HUES6 (cell line): ENCODE measurements at regions not wholly inside any gene's neighbourhood (a gene's known extent, or its start where the extent isn't known, plus 50 kb on each side); places are given as distances from the start of the nearest gene placed in this dataset.

ENCODE experiments used
- H3K27ac ChIP-seq: 2 replicates; pipeline ENCODE4 v1.7.0; 2013; ENCODE audit warnings: low read depth, mild to moderate bottlenecking, low read length, inconsistent platforms
- H3K27me3 ChIP-seq: 2 replicates; pipeline ENCODE4 v1.6.1; 2013; ENCODE audit warnings: low read length; ENCODE audit not compliant: control insufficient read depth, insufficient read depth
- H3K36me3 ChIP-seq: 2 replicates; pipeline ENCODE4 v1.6.1; 2013; ENCODE audit warnings: low read length; ENCODE audit not compliant: control insufficient read depth, insufficient read depth
- H3K4me1 ChIP-seq: 2 replicates; pipeline ENCODE4 v1.6.1; 2013; ENCODE audit warnings: low read length; ENCODE audit not compliant: control insufficient read depth, insufficient read depth
- H3K4me3 ChIP-seq: 2 replicates; pipeline ENCODE4 v1.5.1; 2013; ENCODE audit warnings: low read depth, low read length
- H3K9ac ChIP-seq: one replicate; pipeline ENCODE4 v1.6.1; 2013; ENCODE audit warnings: mild to moderate bottlenecking, low read length
- H3K9me3 ChIP-seq: 2 replicates; pipeline ENCODE4 v1.6.1; 2013; ENCODE audit warnings: low read depth, low read length; ENCODE audit not compliant: control insufficient read depth, insufficient read depth

DNA sequence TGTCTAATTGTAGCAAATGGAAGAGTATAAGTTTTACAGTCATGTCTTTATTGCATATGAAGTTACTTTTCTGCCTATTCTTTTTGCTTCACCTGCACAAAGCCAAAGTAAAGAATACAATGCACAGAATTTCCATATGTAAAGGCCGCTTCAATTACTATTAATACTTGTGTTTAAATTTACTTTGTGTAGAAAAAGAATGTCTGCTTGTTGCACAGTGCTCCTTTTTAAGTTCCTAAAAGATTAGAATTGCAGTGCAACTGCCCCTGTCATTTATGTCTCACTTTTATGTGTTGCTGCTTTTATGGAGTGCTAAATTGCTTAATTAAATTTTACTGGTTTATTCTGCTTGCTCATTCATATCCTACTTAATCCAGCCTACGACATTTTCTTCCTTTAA is 830.5 kb downstream of the PDHA2 start:
- Histone ChIP-seq H3K27me3 (no peaks in the 10 kb centered on the region), H3K36me3 (no peaks in the 10 kb centered on the region), H3K9me3 (no peaks in the 10 kb centered on the region), H3K9ac (no peak overlapping the region), H3K4me3 (no peak overlapping the region), H3K27ac (no peak overlapping the region), H3K4me1 (no peaks in the 10 kb centered on the region)

DNA sequence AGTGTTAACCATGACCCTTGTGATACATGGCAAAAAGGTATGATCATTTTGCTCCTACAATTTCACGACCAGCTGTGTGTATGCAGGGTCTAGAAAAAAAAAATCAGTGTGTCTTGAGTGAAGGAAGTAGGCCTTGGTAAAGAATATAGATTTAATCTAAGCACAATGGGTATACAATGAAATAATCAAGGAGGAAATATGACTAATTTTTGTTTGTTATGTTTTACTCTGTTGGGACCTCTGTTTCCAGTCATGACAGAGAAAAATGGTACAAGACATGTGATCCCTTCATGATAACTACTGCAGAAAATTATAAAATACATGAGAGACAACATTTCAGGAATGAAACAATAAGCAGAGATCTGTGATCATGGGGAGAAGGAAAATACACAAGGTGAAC is 835.5 kb downstream of the PDHA2 start:
- H3K4me3 ChIP-seq = no peak overlapping the region

DNA sequence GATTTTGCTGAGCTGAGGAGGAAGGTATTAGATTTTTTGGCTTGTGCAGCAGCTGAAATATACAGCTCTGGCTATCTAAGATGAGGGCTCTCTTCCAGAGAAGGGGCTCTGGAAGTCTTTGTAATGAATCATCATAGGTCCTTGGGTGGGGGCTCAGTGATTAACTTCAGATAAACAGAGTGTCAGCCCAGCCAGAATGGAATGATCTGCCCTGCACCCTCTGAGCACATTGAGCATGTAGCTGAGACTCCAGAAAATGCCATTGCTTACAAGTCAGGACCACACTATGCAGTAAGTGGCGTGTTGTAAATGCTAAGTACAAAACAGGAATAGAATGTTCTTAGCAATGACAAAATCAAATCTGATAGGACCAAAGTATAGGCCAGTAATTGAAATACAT is 836.0 kb downstream of the PDHA2 start:
- Histone ChIP-seq H3K4me1 (no peaks in the 10 kb centered on the region), H3K9me3 (no peaks in the 10 kb centered on the region), H3K4me3 (no peak overlapping the region), H3K9ac (no peak overlapping the region), H3K36me3 (no peaks in the 10 kb centered on the region), H3K27me3 (no peaks in the 10 kb centered on the region), H3K27ac (no peak overlapping the region)

More for the DNA sequence above, 835.5 kb downstream of the PDHA2 start:
- no peaks in the 10 kb centered on the region for H3K36me3 ChIP-seq
- no peaks in the 10 kb centered on the region for H3K4me1 ChIP-seq
- H3K9ac ChIP-seq = no peak overlapping the region
- no peak overlapping the region for H3K27ac ChIP-seq
- H3K9me3 ChIP-seq = no peaks in the 10 kb centered on the region
- no peaks in the 10 kb centered on the region for H3K27me3 ChIP-seq

DNA sequence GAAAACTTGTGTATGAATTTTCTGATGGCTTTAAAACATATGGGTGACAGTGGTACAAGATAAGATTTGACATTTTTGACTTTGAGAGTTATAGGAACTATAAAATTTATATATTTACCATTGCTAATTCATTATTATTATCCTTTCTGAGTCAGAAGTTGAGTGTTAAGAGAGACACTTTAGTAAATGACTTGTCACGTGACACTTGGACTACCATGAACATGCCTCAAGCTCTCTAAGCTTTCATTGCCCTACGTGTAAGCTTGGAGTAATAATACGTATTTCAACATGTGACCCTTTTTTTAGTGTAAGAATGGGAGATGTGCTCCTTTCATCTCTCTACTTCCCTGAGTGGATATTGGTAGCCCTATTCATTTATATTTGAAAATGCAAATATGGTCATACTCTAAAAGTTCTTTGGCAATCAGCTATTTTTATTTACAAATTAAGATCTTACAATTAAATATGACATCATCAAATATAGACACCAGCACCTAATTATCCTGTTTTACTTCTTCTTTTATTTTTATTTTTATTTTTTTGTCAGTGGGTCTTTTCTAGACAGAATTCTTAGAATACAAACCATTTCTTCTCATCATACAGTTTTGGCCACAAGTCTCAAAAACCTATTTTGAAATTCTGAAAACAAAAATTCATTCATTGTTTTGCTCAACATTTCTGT is 837.0 kb downstream of the PDHA2 start:
- Histone ChIP-seq H3K27ac (no peak overlapping the region), H3K9ac (no peak overlapping the region), H3K9me3 (no peaks in the 10 kb centered on the region), H3K27me3 (no peaks in the 10 kb centered on the region), H3K4me1 (no peaks in the 10 kb centered on the region), H3K4me3 (no peak overlapping the region), H3K36me3 (no peaks in the 10 kb centered on the region)

DNA sequence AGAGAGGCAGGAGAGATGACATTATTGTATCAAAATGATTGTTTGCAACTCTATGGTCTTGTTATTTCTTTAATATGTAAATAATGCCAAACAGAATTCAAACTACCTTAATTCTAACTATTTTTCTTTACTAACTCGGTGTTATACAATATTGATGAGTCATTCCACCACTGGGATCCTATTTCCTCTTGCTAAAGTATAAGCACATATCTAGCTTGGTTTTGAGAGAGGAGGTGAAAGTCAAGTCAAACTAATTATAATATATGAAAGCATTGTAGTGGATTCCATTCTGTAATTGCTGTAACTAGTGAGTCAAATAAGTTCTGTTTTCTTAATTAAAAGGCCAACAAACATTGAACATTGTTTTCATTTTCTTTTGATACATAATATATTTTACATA is 837.6 kb downstream of the PDHA2 start:
- Histone ChIP-seq H3K36me3 (no peaks in the 10 kb centered on the region), H3K9ac (no peak overlapping the region), H3K9me3 (no peaks in the 10 kb centered on the region), H3K27me3 (no peaks in the 10 kb centered on the region), H3K4me3 (no peak overlapping the region), H3K4me1 (no peaks in the 10 kb centered on the region), H3K27ac (no peak overlapping the region)

DNA sequence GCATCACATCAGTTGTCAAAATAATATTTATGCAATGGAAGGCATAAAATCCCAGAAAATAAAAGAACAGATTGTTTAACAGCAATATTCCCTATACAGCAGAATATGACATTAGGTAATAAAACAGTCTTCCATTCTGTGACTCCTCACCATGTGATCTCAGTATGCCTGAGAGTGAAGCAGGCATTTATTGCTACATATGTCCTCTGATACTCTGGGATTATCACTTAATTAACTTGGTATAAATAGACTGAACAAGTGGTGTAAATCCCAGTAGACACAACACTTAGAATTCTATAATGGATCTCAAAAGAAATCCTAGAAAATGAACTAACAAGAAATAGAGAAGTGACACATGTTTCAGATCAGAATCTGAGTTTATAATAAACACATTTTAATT is 841.3 kb downstream of the PDHA2 start:
- no peaks in the 10 kb centered on the region for H3K36me3 ChIP-seq
- H3K9ac ChIP-seq = no peak overlapping the region
- no peaks in the 10 kb centered on the region for H3K27me3 ChIP-seq
- no peaks in the 10 kb centered on the region for H3K4me1 ChIP-seq
- H3K27ac ChIP-seq = no peak overlapping the region
- H3K4me3 ChIP-seq = no peak overlapping the region
- H3K9me3 ChIP-seq = no peaks in the 10 kb centered on the region

DNA sequence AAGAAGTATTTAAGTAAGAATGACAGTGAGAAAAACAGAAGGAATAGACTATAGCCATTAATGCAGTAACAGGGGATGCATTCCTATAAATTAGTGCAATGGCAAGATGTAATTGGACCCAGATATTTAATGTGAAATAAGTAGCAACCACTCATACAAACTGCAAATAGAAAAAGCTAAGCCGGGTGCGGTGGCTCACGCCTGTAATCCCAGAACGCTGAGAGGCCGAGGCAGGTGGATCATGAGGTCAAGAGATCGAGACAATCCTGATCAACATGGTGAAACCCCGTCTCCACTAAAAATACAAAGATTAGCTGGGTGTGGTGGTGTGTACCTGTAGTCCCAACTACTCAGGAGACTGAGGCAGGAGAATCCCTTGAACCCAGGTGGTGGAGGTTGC is 845.8 kb downstream of the PDHA2 start:
- Histone ChIP-seq H3K4me1 (no peaks in the 10 kb centered on the region), H3K9me3 (no peaks in the 10 kb centered on the region), H3K4me3 (no peak overlapping the region), H3K27ac (no peak overlapping the region), H3K27me3 (no peaks in the 10 kb centered on the region), H3K9ac (no peak overlapping the region), H3K36me3 (no peaks in the 10 kb centered on the region)

DNA sequence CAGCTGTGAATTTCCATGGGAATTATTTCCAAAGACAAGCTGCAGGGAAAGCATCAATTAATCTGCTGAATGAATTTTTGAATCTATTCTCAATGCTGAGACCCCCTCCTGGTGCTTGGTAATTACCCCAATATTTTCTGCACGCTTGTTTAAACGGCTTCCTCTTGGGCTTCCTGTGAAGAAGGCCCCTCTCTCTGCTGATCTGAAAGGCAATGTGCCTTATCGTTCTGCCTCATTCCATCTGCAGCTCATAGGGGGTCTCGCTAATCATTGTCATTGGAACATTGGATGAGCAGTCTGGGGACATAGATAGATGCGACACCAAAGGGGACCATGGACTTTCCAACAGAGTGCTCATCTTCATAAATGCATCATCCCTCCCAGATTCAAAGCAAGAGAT is 851.6 kb downstream of the PDHA2 start:
- Histone ChIP-seq H3K9me3 (no peaks in the 10 kb centered on the region), H3K9ac (no peak overlapping the region), H3K36me3 (no peaks in the 10 kb centered on the region), H3K4me3 (no peak overlapping the region), H3K4me1 (no peaks in the 10 kb centered on the region), H3K27ac (no peak overlapping the region), H3K27me3 (no peaks in the 10 kb centered on the region)

DNA sequence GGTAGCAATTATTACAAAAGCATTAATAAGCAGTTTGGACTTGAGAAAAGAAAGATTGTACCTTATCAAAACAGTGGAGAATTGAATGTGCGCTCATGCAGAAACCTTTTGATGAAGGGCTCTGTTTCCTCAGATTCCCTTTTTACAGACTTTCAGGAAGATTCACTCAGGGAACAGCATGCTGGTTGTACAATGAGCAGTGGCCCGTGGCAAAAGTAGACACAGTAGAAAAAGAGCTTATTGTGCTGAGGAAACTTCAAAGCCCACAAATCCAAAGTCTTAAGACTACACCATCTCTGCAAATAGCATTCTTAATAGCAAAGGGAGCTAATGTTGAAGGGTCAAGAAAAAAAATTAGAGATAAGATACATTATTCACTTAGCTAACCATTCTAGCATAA is 858.9 kb downstream of the PDHA2 start:
- Histone ChIP-seq H3K27ac (no peak overlapping the region), H3K27me3 (no peaks in the 10 kb centered on the region), H3K4me1 (peaks cover 7% of the 10 kb centered on the region; the same call in 1 of the 2 replicates), H3K36me3 (no peaks in the 10 kb centered on the region), H3K9ac (no peak overlapping the region), H3K9me3 (no peaks in the 10 kb centered on the region), H3K4me3 (no peak overlapping the region)

DNA sequence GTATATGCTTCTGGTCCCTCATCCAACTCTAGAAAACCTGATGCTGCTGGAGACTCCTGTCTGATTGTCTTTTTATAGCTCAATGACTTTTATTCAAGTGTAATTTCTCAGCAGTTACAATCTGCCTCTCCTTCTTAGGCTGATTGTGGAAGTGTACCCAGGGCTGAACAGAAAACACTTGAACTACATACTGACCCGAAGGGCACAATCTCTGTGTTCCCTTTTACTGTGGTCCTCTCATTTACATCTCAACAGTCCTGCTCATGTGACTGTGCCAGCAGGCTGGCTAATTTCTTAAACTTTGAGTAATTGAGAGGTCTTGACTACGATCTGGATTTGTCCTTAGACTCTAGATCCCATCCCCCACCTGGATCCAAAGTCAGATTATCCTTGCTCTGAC is 863.4 kb downstream of the PDHA2 start:
- no peak overlapping the region for H3K4me3 ChIP-seq
- no peaks in the 10 kb centered on the region for H3K36me3 ChIP-seq
- H3K9ac ChIP-seq = no peak overlapping the region

DNA sequence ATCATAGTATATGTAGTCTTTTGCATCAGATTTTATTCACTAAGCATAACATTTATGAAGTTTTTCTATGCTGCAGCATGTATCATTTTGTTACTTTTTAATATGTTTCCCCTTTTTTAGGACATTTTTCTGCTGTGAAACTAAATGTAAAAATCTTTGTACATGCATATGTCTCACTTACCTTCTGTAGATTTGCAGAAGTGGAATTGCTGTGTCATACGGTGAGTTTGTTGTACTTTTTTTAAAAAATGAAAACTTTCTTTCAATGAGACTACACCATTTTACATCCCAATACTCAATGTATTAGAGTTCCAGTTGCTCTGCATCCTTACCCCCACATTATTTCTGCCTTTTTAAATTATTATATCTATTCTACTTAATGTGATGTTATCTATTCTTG is 868.9 kb downstream of the PDHA2 start:
- no peaks in the 10 kb centered on the region for H3K4me1 ChIP-seq
- H3K27ac ChIP-seq = no peak overlapping the region
- H3K4me3 ChIP-seq = no peak overlapping the region
- H3K9ac ChIP-seq = no peak overlapping the region
- H3K9me3 ChIP-seq = no peaks in the 10 kb centered on the region
- H3K36me3 ChIP-seq = no peaks in the 10 kb centered on the region
- H3K27me3 ChIP-seq = no peaks in the 10 kb centered on the region

More for the DNA sequence above, 863.4 kb downstream of the PDHA2 start:
- no peaks in the 10 kb centered on the region for H3K9me3 ChIP-seq
- peaks cover 7% of the 10 kb centered on the region; the same call in 1 of the 2 replicates for H3K4me1 ChIP-seq
- no peak overlapping the region for H3K27ac ChIP-seq
- no peaks in the 10 kb centered on the region for H3K27me3 ChIP-seq
